GM23338 (cell line): ENCODE measurements at regions not wholly inside any gene's neighbourhood (a gene's known extent, or its start where the extent isn't known, plus 50 kb on each side); places are given as distances from the start of the nearest gene placed in this dataset.

Experiments
- CTCF ChIP-seq, 2 experiments: fragments of 200-600 bp in 1 of 2; sonication (generic) in 1 of 2; conservative IDR thresholded peaks; 2 replicates each; pipeline versions ENCODE4 v1.5.1 to v1.6.1; 2016 to 2017; ENCODE audit warnings: antibody characterized with exemption in 2 of 2, low read depth in 2 of 2, mild to moderate bottlenecking in 2 of 2, moderate library complexity in 1 of 2
- POLR2AphosphoS5 ChIP-seq: IDR thresholded peaks from 2 replicates; pipeline ENCODE4 v1.6.1; 2016; ENCODE audit warnings: antibody characterized with exemption, low read depth

- TF ChIP-seq CTCF (conservative IDR thresholded peaks at IDR 0.05; ENCODE audit: low read depth in 2 of 2) (no peak), POLR2AphosphoS5 (no peak)
Measured at GRCh38 chr1:10947691-10948462, 64.6 kb upstream of the TARDBP start.
